ENCODE measurements at regions not wholly inside any gene's neighbourhood (a gene's known extent, or its start where the extent isn't known, plus 50 kb on each side); places are given as distances from the start of the nearest gene placed in this dataset.

DNA sequence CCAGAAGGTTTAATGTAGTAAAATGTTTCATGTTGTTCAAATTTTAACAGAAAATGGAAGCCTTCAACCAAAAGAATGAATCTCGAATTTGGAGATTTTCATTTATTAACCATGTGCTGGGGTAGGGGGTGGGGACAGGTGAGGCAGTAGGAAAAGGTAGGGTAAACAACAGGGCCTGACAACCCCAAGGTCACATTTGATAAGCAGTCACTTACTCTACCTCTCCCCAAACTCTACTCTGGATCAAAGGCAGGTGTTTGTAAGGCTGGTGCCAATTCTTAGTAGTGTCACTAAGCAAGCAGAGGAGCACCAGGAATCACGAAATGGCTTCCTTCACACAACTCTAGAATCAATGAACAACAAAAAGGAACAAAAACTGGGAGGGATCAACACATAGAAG is 138.0 kb downstream of the ZFAND4 start:
- Mint-ChIP-seq H3K4me1 (ENCODE audit: low read depth) (peaks cover 18% of the 10 kb centered on the region), H3K36me3 (ENCODE audit: low read depth) (peaks cover 12% of the 10 kb centered on the region), H3K27ac (no peak overlapping the region), H3K9me3 (no peaks in the 10 kb centered on the region), H3K4me3 (no peak overlapping the region), H3K27me3 (no peaks in the 10 kb centered on the region)
- no peak for TF ChIP-seq CTCF (IDR thresholded peaks at IDR 0.05)
- intact Hi-C loops (cut with micrococcal nuclease): no loop called here
- no peak for ATAC-seq
- ChIA-PET POLR2A (no interaction called here), CTCF (no interaction called here)
- DNase-seq: no peak

- no peak for TF ChIP-seq CTCF (IDR thresholded peaks at IDR 0.05)
- H3K36me3 Mint-ChIP-seq (ENCODE audit: low read depth): peaks cover 17% of the 10 kb centered on the region
- ChIA-PET CTCF (interaction anchor here (1.4 kb wide), 1 partner anchor 13 kb away, joined by 3 read pairs; no protein-coding TSS in a partner anchor), POLR2A (no interaction called here)
- no peak for ATAC-seq
- no peaks in the 10 kb centered on the region for H3K27me3 Mint-ChIP-seq
- intact Hi-C loops (cut with micrococcal nuclease): no loop called here
- H3K27ac Mint-ChIP-seq: no peak overlapping the region
- peaks cover 10% of the 10 kb centered on the region for H3K4me1 Mint-ChIP-seq (ENCODE audit: low read depth)
- no peak overlapping the region for H3K4me3 Mint-ChIP-seq
- peaks cover 3% of the 10 kb centered on the region for H3K9me3 Mint-ChIP-seq
- no peak for DNase-seq
Observed at GRCh38 chr10:45532480-45532879, 140.1 kb downstream of the ZFAND4 start.

- Mint-ChIP-seq H3K4me1 (ENCODE audit: low read depth) (peaks cover 13% of the 10 kb centered on the region), H3K27ac (no peak overlapping the region), H3K27me3 (no peaks in the 10 kb centered on the region), H3K36me3 (ENCODE audit: low read depth) (peaks cover 13% of the 10 kb centered on the region), H3K9me3 (peaks cover 3% of the 10 kb centered on the region), H3K4me3 (no peak overlapping the region)
- TF ChIP-seq CTCF (IDR thresholded peaks at IDR 0.05): no peak
- ChIA-PET CTCF (no interaction called here), POLR2A (no interaction called here)
- no peak for DNase-seq
- intact Hi-C loops (cut with micrococcal nuclease): no loop called here
- ATAC-seq: no peak
Observed at GRCh38 chr10:45526309-45526905, 146.2 kb downstream of the ZFAND4 start.

GRCh38 chr10:45520476-45520875 is 146.5 kb downstream of the ALOX5 start:
- Mint-ChIP-seq H3K27me3 (no peaks in the 10 kb centered on the region), H3K27ac (no peak overlapping the region), H3K4me3 (no peak overlapping the region), H3K4me1 (ENCODE audit: low read depth) (peaks cover 8% of the 10 kb centered on the region), H3K9me3 (no peaks in the 10 kb centered on the region), H3K36me3 (ENCODE audit: low read depth) (peaks cover 2% of the 10 kb centered on the region)
- no peak for TF ChIP-seq CTCF (IDR thresholded peaks at IDR 0.05)
- ATAC-seq (no peak), DNase-seq (no peak)
- ChIA-PET POLR2A (no interaction called here), CTCF (interaction anchor here (1.1 kb wide), 1 partner anchor 9 kb away, joined by 3 read pairs; no protein-coding TSS in a partner anchor)
- intact Hi-C loops (cut with micrococcal nuclease): no loop called here

GRCh38 chr10:45518741-45519140 is 144.7 kb downstream of the ALOX5 start:
- Mint-ChIP-seq H3K9me3 (no peaks in the 10 kb centered on the region), H3K36me3 (ENCODE audit: low read depth) (peaks cover 2% of the 10 kb centered on the region), H3K27me3 (no peaks in the 10 kb centered on the region), H3K4me3 (no peak overlapping the region), H3K4me1 (ENCODE audit: low read depth) (peaks cover 14% of the 10 kb centered on the region), H3K27ac (no peak overlapping the region)
- no peak for DNase-seq
- intact Hi-C loops (cut with micrococcal nuclease): no loop called here
- no peak for TF ChIP-seq CTCF (IDR thresholded peaks at IDR 0.05)
- CTCF ChIA-PET: interaction anchor here (0.9 to 1.1 kb wide), 3 partner anchors 9 to 18 kb away, joined by 3 to 4 read pairs (median 3); no protein-coding TSS in a partner anchor
- no peak for ATAC-seq
- POLR2A ChIA-PET: no interaction called here

All from activated CD8-positive, alpha-beta T cell treated with anti-CD3 and anti-CD28 coated beads for 36 hours (primary cell).